ENCODE measurements at regions not wholly inside any gene's neighbourhood (a gene's known extent, or its start where the extent isn't known, plus 50 kb on each side); places are given as distances from the start of the nearest gene placed in this dataset.

- Histone ChIP-seq H3K27me3 (no peaks in the 10 kb centered on the region), H3K4me1 (no peaks in the 10 kb centered on the region), H3K36me3 (no peaks in the 10 kb centered on the region), H3K9me3 (no peaks in the 10 kb centered on the region; the same call in 1 of the 2 replicates), H4K20me1 (no peaks in the 10 kb centered on the region), H3K4me2 (no peak overlapping the region), H3K9ac (no peak overlapping the region), H3K4me3 (no peak overlapping the region), H3K27ac (no peak overlapping the region)
- TF ChIP-seq Cebpa-rat (IDR thresholded peaks at IDR 0.05), result no peak
Observed at GRCh38 chrX:5278908-5279307, 949.8 kb downstream of the NLGN4X start.

GRCh38 chrX:5265324-5265850 lies 963.3 kb downstream of the NLGN4X start:
- Histone ChIP-seq H3K27ac (no peak overlapping the region), H4K20me1 (no peaks in the 10 kb centered on the region), H3K36me3 (no peaks in the 10 kb centered on the region), H3K4me2 (no peak overlapping the region), H3K27me3 (no peaks in the 10 kb centered on the region), H3K9me3 (no peaks in the 10 kb centered on the region), H3K4me3 (no peak overlapping the region), H3K4me1 (no peaks in the 10 kb centered on the region), H3K9ac (no peak overlapping the region)
- no peak for TF ChIP-seq Cebpa-rat (IDR thresholded peaks at IDR 0.05)

GRCh38 chrX:5250106-5250505 lies 978.6 kb downstream of the NLGN4X start:
- no peaks in the 10 kb centered on the region for H3K36me3 ChIP-seq
- no peak for TF ChIP-seq Cebpa-rat (IDR thresholded peaks at IDR 0.05)
- no peaks in the 10 kb centered on the region for H3K9me3 ChIP-seq
- H3K4me3 ChIP-seq, result no peak overlapping the region
- H3K27me3 ChIP-seq, result no peaks in the 10 kb centered on the region
- no peak overlapping the region for H3K9ac ChIP-seq
- no peaks in the 10 kb centered on the region for H3K4me1 ChIP-seq
- no peaks in the 10 kb centered on the region for H4K20me1 ChIP-seq
- no peak overlapping the region for H3K27ac ChIP-seq
- H3K4me2 ChIP-seq, result no peak overlapping the region

DNA sequence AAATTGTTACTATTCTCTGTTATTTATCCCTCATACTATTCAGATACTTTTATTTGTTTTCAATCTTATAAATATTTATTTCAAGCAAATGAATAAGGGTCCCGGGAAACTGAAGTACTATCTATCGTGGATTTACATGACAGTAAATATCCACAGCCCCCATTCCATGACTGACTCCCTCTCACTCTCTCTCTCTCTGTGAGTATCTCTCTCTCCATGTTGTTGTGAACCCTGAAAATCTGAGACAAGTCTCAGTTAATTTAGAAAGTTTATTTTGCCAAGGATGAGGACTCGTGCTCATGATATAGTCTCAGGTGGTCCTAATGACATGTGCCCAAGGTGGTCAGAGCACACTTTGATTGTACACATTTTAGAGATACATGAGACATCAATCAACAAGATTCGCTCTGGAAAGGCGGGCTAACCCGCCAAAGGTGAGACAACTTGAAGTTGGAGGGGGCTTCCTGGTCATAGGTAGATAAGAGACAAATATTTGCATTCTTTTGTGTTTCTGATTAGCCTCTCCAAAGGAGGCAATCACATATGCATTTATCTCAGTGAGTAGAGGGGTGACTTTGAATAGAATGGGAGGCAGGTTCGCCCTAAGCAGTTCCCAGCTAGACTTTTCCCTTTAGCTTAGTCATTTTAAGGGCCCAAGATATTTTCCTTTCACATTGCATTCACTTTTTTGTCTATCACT lies 986.4 kb downstream of the NLGN4X start:
- Histone ChIP-seq H3K4me3 (no peak overlapping the region), H3K36me3 (no peaks in the 10 kb centered on the region), H3K4me1 (no peaks in the 10 kb centered on the region), H3K4me2 (no peak overlapping the region), H3K27ac (no peak overlapping the region), H3K27me3 (no peaks in the 10 kb centered on the region), H4K20me1 (no peaks in the 10 kb centered on the region), H3K9ac (no peak overlapping the region), H3K9me3 (no peaks in the 10 kb centered on the region)
- TF ChIP-seq Cebpa-rat (IDR thresholded peaks at IDR 0.05), result no peak

DNA sequence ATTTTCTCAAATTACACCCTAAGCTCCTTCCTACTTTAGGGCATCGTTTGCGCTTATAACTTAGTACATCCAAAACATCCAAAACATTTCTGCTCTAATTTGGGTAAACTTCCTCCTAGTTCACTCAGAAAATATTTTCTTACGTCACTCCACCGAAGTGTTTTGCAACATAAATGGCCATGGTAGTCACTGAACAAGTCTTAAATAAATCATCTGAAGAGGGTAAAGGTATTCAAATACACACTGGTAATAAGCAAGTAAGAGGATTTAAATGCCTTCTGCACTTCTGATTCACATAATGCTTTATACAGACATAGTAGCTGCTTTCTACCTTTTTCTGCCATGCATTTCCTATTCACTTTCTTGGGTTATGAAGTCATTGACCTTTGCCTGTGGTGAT lies 991.9 kb downstream of the NLGN4X start:
- H3K4me3 ChIP-seq, result no peak overlapping the region

GRCh38 chrX:5236096-5236495 lies 992.6 kb downstream of the NLGN4X start:
- Histone ChIP-seq H3K36me3 (no peaks in the 10 kb centered on the region), H4K20me1 (no peaks in the 10 kb centered on the region), H3K4me3 (no peak overlapping the region), H3K4me1 (no peaks in the 10 kb centered on the region), H3K27ac (no peak overlapping the region), H3K4me2 (no peak overlapping the region), H3K27me3 (no peaks in the 10 kb centered on the region), H3K9ac (no peak overlapping the region), H3K9me3 (no peaks in the 10 kb centered on the region)
- TF ChIP-seq Cebpa-rat (IDR thresholded peaks at IDR 0.05), result no peak

More for the DNA sequence above, 991.9 kb downstream of the NLGN4X start:
- Histone ChIP-seq H3K4me2 (no peak overlapping the region), H3K4me1 (no peaks in the 10 kb centered on the region), H3K36me3 (no peaks in the 10 kb centered on the region), H3K9ac (no peak overlapping the region), H3K27me3 (no peaks in the 10 kb centered on the region), H3K27ac (no peak overlapping the region), H4K20me1 (no peaks in the 10 kb centered on the region), H3K9me3 (no peaks in the 10 kb centered on the region)
- TF ChIP-seq Cebpa-rat (IDR thresholded peaks at IDR 0.05), result no peak

DNA sequence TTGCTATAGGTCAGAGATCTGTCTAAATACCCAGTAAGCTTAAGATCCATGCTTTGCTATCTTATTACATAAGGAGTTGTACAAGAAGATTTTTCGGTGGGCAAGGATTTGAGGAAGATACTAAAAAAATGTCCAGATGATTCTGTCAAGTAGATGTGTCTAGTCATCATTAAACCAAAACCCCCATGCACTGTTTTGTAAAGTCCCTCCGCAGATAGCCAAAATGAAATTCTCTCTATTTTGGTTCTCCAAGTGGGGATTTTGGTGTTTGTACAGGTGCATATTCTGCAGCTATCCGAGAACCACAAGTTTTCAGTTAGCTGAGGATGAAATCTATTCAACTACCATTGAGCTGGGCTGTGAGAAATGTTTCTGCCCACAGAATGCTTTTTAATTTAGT lies 994.8 kb downstream of the NLGN4X start:
- Histone ChIP-seq H3K4me3 (no peak overlapping the region), H3K9me3 (no peaks in the 10 kb centered on the region), H3K27me3 (no peaks in the 10 kb centered on the region), H4K20me1 (no peaks in the 10 kb centered on the region), H3K4me1 (no peaks in the 10 kb centered on the region), H3K27ac (no peak overlapping the region), H3K4me2 (no peak overlapping the region), H3K9ac (no peak overlapping the region), H3K36me3 (no peaks in the 10 kb centered on the region)
- no peak for TF ChIP-seq Cebpa-rat (IDR thresholded peaks at IDR 0.05)

- Histone ChIP-seq H3K9me3 (no peaks in the 10 kb centered on the region), H3K4me3 (no peak overlapping the region), H3K27ac (no peak overlapping the region), H3K4me2 (no peak overlapping the region), H4K20me1 (no peaks in the 10 kb centered on the region), H3K9ac (no peak overlapping the region), H3K4me1 (no peaks in the 10 kb centered on the region), H3K36me3 (no peaks in the 10 kb centered on the region), H3K27me3 (no peaks in the 10 kb centered on the region)
- TF ChIP-seq Cebpa-rat (IDR thresholded peaks at IDR 0.05), result no peak
Observed at GRCh38 chrX:5220421-5220820, 1008.2 kb downstream of the NLGN4X start.

DNA sequence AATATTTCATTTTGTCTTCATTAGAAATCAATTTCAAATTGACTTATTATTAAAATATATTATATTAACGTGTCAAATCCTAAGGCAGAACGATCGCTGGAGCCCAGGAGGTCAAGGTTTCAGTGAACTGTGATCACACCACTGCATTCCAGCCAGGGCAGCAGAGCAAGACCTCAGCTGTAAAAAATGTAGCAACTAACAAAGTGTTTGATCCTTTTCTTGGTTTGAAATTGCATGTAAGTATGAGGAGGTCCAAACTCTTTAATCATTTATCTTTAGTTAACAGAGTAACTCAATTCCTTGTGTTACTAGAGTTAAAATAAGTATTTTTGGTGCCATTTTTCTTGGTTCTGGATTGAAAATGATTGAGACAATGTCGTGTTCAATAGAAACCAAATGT lies 1033.9 kb downstream of the NLGN4X start:
- Histone ChIP-seq H3K9ac (no peak overlapping the region), H4K20me1 (no peaks in the 10 kb centered on the region), H3K4me1 (no peaks in the 10 kb centered on the region), H3K4me3 (no peak overlapping the region), H3K9me3 (no peaks in the 10 kb centered on the region), H3K27me3 (no peaks in the 10 kb centered on the region), H3K27ac (no peak overlapping the region), H3K4me2 (no peak overlapping the region), H3K36me3 (no peaks in the 10 kb centered on the region)
- no peak for TF ChIP-seq Cebpa-rat (IDR thresholded peaks at IDR 0.05)

DNA sequence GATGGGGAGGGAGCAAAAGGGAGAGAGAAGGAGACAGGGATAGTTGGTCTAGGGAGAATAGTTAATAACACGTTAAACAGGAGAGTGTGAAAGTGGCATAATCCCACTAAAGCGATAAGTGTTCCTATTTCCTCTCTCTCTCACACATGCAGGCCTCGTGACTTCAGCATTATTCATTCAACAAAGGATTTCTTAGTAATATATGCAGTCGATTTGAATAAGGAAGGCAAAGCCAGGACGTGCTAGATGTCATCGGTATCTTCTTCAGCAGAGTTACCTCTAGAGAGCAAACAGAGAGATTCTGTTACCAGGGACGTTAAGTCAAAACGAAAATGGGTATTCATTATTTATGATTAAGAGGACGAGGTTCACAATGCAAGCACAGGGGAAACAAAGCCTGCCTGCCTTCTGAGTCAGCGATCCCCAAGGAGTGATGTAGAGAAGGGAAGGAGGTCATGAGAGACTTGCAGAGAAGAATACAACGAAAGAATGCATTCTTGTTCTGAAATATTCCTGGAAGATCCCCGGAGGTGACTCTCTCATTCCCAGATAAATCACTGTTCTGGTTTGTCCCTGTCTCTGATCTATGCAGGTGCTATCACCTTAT lies 1048.4 kb downstream of the NLGN4X start:
- Histone ChIP-seq H3K9ac (no peak overlapping the region), H4K20me1 (no peaks in the 10 kb centered on the region), H3K27ac (no peak overlapping the region), H3K27me3 (no peaks in the 10 kb centered on the region), H3K4me1 (no peaks in the 10 kb centered on the region), H3K9me3 (no peaks in the 10 kb centered on the region), H3K36me3 (no peaks in the 10 kb centered on the region), H3K4me3 (no peak overlapping the region), H3K4me2 (no peak overlapping the region)
- no peak for TF ChIP-seq Cebpa-rat (IDR thresholded peaks at IDR 0.05)
